C4-2B (cell line): ENCODE measurements at regions not wholly inside any gene's neighbourhood (a gene's known extent, or its start where the extent isn't known, plus 50 kb on each side); places are given as distances from the start of the nearest gene placed in this dataset.

Source experiments
- H3K27ac ChIP-seq: fragments of 450-650 bp; 2 replicates; pipeline ENCODE4 v1.5.1; 2017
- CTCF ChIP-seq: fragments of 450-650 bp; conservative IDR thresholded peaks from 2 replicates; pipeline ENCODE4 v1.5.1; 2017; ENCODE audit warnings: mild to moderate bottlenecking
- ZFX ChIP-seq: fragments of 450-650 bp; IDR thresholded peaks from 2 replicates; pipeline ENCODE4 v1.6.1; 2017

- H3K27ac ChIP-seq, result no peak overlapping the region
- TF ChIP-seq CTCF (no peak), ZFX (no peak)
These were observed 1474.1 kb upstream of the SEL1L start for GRCh38 chr14:83007641-83008225.

- TF ChIP-seq CTCF (no peak), ZFX (no peak)
These were observed 1483.6 kb upstream of the SEL1L start for GRCh38 chr14:83017296-83017695.

GRCh38 chr14:83019744-83020414 lies 1486.2 kb upstream of the SEL1L start:
- TF ChIP-seq CTCF, result no peak
- no peak for TF ChIP-seq ZFX
- H3K27ac ChIP-seq, result no peak overlapping the region

More at GRCh38 chr14:83017296-83017695, 1483.6 kb upstream of the SEL1L start:
- H3K27ac ChIP-seq, result no peak overlapping the region

GRCh38 chr14:83021323-83021722 lies 1487.7 kb upstream of the SEL1L start:
- no peak for TF ChIP-seq CTCF
- TF ChIP-seq ZFX, result no peak
- H3K27ac ChIP-seq, result no peak overlapping the region

GRCh38 chr14:83023369-83023768 lies 1489.7 kb upstream of the SEL1L start:
- no peak overlapping the region for H3K27ac ChIP-seq
- no peak for TF ChIP-seq ZFX
- TF ChIP-seq CTCF, result no peak

- TF ChIP-seq ZFX (no peak), CTCF (no peak)
- no peak overlapping the region for H3K27ac ChIP-seq
These were observed 1507.6 kb upstream of the SEL1L start for GRCh38 chr14:83041224-83041623.

GRCh38 chr14:83042858-83043257 lies 1509.2 kb upstream of the SEL1L start:
- no peak overlapping the region for H3K27ac ChIP-seq
- TF ChIP-seq ZFX (no peak), CTCF (no peak)
